HepG2 (cell line): ENCODE measurements at regions not wholly inside any gene's neighbourhood (a gene's known extent, or its start where the extent isn't known, plus 50 kb on each side); places are given as distances from the start of the nearest gene placed in this dataset.

Source experiments
- ATAC-seq: fragments of 200-7000 bp; cut with Tn5 transposase; 3 replicates; pipeline ENCODE4 v1.9.1; 2020; ENCODE audit warnings: mild to moderate bottlenecking, moderate library complexity
- BruUV-seq: library from RNA; stranded (reverse); fragments of 400-500 nt; replicated peaks from 2 replicates; lab custom pipeline; 2021; lab: Mats Ljungman, UMichigan
- CTCF ChIA-PET: fragments of 300-600 bp; formaldehyde crosslinking; extraction: SDS; loops from one replicate; lab custom pipeline; 2021; ENCODE audit warnings: low total read pairs, inconsistent platforms, low intra/inter-chr PET ratio; lab: Yijun Ruan, JAX
- POLR2A ChIA-PET: fragments of 350-600 bp; sonication (Branson Sonifier 250); formaldehyde crosslinking; loops from one replicate; lab custom pipeline; 2020; ENCODE audit warnings: antibody characterized with exemption, inconsistent platforms; lab: Yijun Ruan, JAX
- DNase-seq: peaks from one replicate; pipeline ENCODE4 v3.0.0-alpha.2; 2015; ENCODE audit warnings: low spot score
- FAIRE-seq: peaks from 3 replicates; lab custom pipeline; 2011; peaks lifted over from hg19 to GRCh38; lab: Jason Lieb, UNC
- H2AFZ ChIP-seq: one replicate; pipeline ENCODE4 v1.6.1; 2011; ENCODE audit warnings: low read length, inconsistent platforms
- H3K27ac ChIP-seq: fragments of 300-600 bp; 3 replicates; pipeline ENCODE4 v1.8.0; 2011; ENCODE audit warnings: mixed run types, mild to moderate bottlenecking, mixed read lengths, low read length, inconsistent platforms; ENCODE audit not compliant: insufficient read depth; ENCODE audit errors: extremely low read length
- H3K27me3 ChIP-seq, 2 experiments: fragments of 200-600 bp in 1 of 2; 2 replicates in 1 of 2; 3 replicates in 1 of 2; pipeline versions ENCODE4 v1.6.0 to v1.8.0; 2011; ENCODE audit warnings: low read length in 2 of 2, mild to moderate bottlenecking in 2 of 2, moderate library complexity in 2 of 2, inconsistent platforms in 1 of 2; ENCODE audit not compliant: insufficient read depth in 2 of 2, control insufficient read depth in 1 of 2
- H3K36me3 ChIP-seq, 2 experiments: fragments of 200-600 bp in 1 of 2; replicated peaks in 1 of 2; 2 replicates in 1 of 2; 3 replicates in 1 of 2; pipeline versions ENCODE4 v1.5.1 to v1.8.0; 2011; ENCODE audit warnings: low read length in 2 of 2, inconsistent platforms in 1 of 2; ENCODE audit not compliant: insufficient read depth in 2 of 2, control insufficient read depth in 1 of 2
- H3K4me1 ChIP-seq: 2 replicates; pipeline ENCODE4 v1.5.1; 2012; ENCODE audit warnings: low read length, inconsistent platforms; ENCODE audit not compliant: insufficient read depth
- H3K4me2 ChIP-seq: 2 replicates; pipeline ENCODE4 v1.6.0; 2011; ENCODE audit warnings: low read depth, low read length, inconsistent platforms
- H3K4me3 ChIP-seq, 3 experiments: fragments of 200-600 bp in 1 of 3; sonication (generic), shearing (Covaris generic) in 1 of 3; replicated peaks in 1 of 3; 2 replicates each; pipeline ENCODE4 v1.5.1; 2011 to 2016; ENCODE audit warnings: low read length in 3 of 3, inconsistent platforms in 2 of 3, low read depth in 2 of 3, mild to moderate bottlenecking in 2 of 3, control low read depth in 1 of 3, mixed read lengths in 1 of 3; ENCODE audit not compliant: insufficient read depth in 1 of 3
- H3K79me2 ChIP-seq: one replicate; pipeline ENCODE4 v1.6.1; 2011; ENCODE audit warnings: low read length, inconsistent platforms; ENCODE audit not compliant: insufficient read depth
- H3K9ac ChIP-seq: 2 replicates; pipeline ENCODE4 v1.6.0; 2011; ENCODE audit warnings: mild to moderate bottlenecking, low read depth, low read length, inconsistent platforms; ENCODE audit not compliant: insufficient read depth
- H3K9me3 ChIP-seq: 2 replicates; pipeline ENCODE4 v1.5.1; 2012; ENCODE audit warnings: mild to moderate bottlenecking, low read length
- H4K20me1 ChIP-seq: 2 replicates; pipeline ENCODE4 v1.6.0; 2011; ENCODE audit warnings: inconsistent platforms, mild to moderate bottlenecking, low read length, moderate library complexity; ENCODE audit not compliant: insufficient read depth
- AHDC1 ChIP-seq: sonication (generic); formaldehyde crosslinking; IDR thresholded peaks from 2 replicates; pipeline ENCODE4 v1.5.1; 2020; ENCODE audit warnings: mild to moderate bottlenecking, missing genetic modification reagents, borderline replicate concordance
- BRD4 ChIP-seq: sonication (generic); formaldehyde crosslinking; IDR thresholded peaks from 2 replicates; pipeline ENCODE4 v1.4.0; 2020; ENCODE audit warnings: missing genetic modification reagents
- EZH2 ChIP-seq: conservative IDR thresholded peaks from 2 replicates; pipeline ENCODE4 v1.6.1; 2012; ENCODE audit warnings: mild to moderate bottlenecking, low read depth, low read length, moderate library complexity
- FOSL1 ChIP-seq: sonication (generic); formaldehyde crosslinking; IDR thresholded peaks from 2 replicates; pipeline ENCODE4 v1.9.0; 2021; ENCODE audit warnings: missing genetic modification reagents, borderline replicate concordance
- GRHL1 ChIP-seq: sonication (generic); formaldehyde crosslinking; conservative IDR thresholded peaks from 2 replicates; pipeline ENCODE4 v1.8.0; 2022; ENCODE audit warnings: missing genetic modification reagents
- MEF2D ChIP-seq: sonication (generic); formaldehyde crosslinking; IDR thresholded peaks from 2 replicates; pipeline ENCODE4 v1.5.1; 2020; ENCODE audit warnings: mild to moderate bottlenecking, missing genetic modification reagents
- SMC3 ChIP-seq: IDR thresholded peaks from 2 replicates; pipeline ENCODE4 v1.6.1; 2011; ENCODE audit warnings: low read length, improper control_type of control experiment
- TAF15 ChIP-seq: fragments of 200-400 bp; formaldehyde crosslinking; IDR thresholded peaks from one replicate; pipeline ENCODE4 v1.6.1; 2018; ENCODE audit warnings: mild to moderate bottlenecking, low read depth, low read length; ENCODE audit not compliant: poor library complexity, severe bottlenecking
- ZBTB21 ChIP-seq: sonication (generic); formaldehyde crosslinking; IDR thresholded peaks from 2 replicates; pipeline ENCODE4 v1.4.0; 2020; ENCODE audit warnings: missing genetic modification reagents
- ZNF564 ChIP-seq: sonication (generic); formaldehyde crosslinking; IDR thresholded peaks from 2 replicates; pipeline ENCODE4 v1.8.1; 2023; ENCODE audit warnings: mild to moderate bottlenecking, missing genetic modification reagents
- ZNF766 ChIP-seq: sonication (generic); formaldehyde crosslinking; IDR thresholded peaks from 2 replicates; pipeline ENCODE4 v1.5.0; 2020; ENCODE audit warnings: missing genetic modification reagents, borderline replicate concordance
- WGBS: methylation state at CpG from one replicate; pipeline ENCODE4 v1.1.6; 2017; ENCODE audit warnings: low lambda C conversion rate; 5-methylcytosine and 5-hydroxymethylcytosine counted together
- in situ Hi-C: cut with HindIII; loops from 2 replicates; pipeline ENCODE4 v1.10.0; 2017; ENCODE audit warnings: low pct_unique_long_range_greater_than_20kb; ENCODE audit not compliant: extremely low pct_ligation_motif_present
- intact Hi-C: fragments of 100-400 bp; cut with micrococcal nuclease; formaldehyde crosslinking; loops from one replicate; pipeline ENCODE4 v1.10.0; 2022; ENCODE audit not compliant: unreplicated experiment
- TF ChIP-seq, protein P1 (sequence below): sonication (generic); formaldehyde crosslinking; IDR thresholded peaks from 2 replicates; pipeline ENCODE4 v1.5.0; 2020; ENCODE audit warnings: mild to moderate bottlenecking, low read depth, missing genetic modification reagents, borderline replicate concordance
- TF ChIP-seq, protein P2 (sequence below): sonication (generic); formaldehyde crosslinking; IDR thresholded peaks from 2 replicates; pipeline ENCODE4 v1.4.0; 2020; ENCODE audit warnings: missing genetic modification reagents

- no peaks in the 10 kb centered on the region for H3K9me3 ChIP-seq
- peak; percentile 69 for ATAC-seq
- DNase-seq, result no peak
- CTCF ChIA-PET, result no interaction called here
- peaks cover 12% of the 10 kb centered on the region; the same call in 1 of the 2 replicates for H3K4me1 ChIP-seq
- H3K27me3 ChIP-seq, result no peaks in the 10 kb centered on the region
- POLR2A ChIA-PET, result no interaction called here
- in situ Hi-C loops, result no loop called here
- no peak for FAIRE-seq
- 0% methylated on average over 1 of the region's 1 CpG for WGBS
- no TSS peak for BruUV-seq
- intact Hi-C loops, result no loop called here
- H4K20me1 ChIP-seq, result no peaks in the 10 kb centered on the region
- H3K4me3 ChIP-seq, result no peak overlapping the region
- H3K36me3 ChIP-seq, result no peaks in the 10 kb centered on the region
- H3K79me2 ChIP-seq, result no peaks in the 10 kb centered on the region
- no peak overlapping the region for H3K9ac ChIP-seq
- H2AFZ ChIP-seq, result no peak overlapping the region
- H3K4me2 ChIP-seq, result no peak overlapping the region
- H3K27ac ChIP-seq, result no peak overlapping the region
- TF ChIP-seq ZBTB21 (CRISPR knock-in tag) (no peak), FOSL1 (no peak), MEF2D (CRISPR knock-in tag) (no peak), ZNF564 (no peak), AHDC1 (CRISPR knock-in tag) (no peak), GRHL1 (CRISPR knock-in tag) (no peak), BRD4 (no peak), ZNF766 (CRISPR knock-in tag) (no peak), SMC3 (no peak), TAF15 (no peak), EZH2 (no peak)
- TF ChIP-seq, protein P1, sequence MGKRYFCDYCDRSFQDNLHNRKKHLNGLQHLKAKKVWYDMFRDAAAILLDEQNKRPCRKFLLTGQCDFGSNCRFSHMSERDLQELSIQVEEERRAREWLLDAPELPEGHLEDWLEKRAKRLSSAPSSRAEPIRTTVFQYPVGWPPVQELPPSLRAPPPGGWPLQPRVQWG (CRISPR knock-in tag), result no peak
- TF ChIP-seq, protein P2, sequence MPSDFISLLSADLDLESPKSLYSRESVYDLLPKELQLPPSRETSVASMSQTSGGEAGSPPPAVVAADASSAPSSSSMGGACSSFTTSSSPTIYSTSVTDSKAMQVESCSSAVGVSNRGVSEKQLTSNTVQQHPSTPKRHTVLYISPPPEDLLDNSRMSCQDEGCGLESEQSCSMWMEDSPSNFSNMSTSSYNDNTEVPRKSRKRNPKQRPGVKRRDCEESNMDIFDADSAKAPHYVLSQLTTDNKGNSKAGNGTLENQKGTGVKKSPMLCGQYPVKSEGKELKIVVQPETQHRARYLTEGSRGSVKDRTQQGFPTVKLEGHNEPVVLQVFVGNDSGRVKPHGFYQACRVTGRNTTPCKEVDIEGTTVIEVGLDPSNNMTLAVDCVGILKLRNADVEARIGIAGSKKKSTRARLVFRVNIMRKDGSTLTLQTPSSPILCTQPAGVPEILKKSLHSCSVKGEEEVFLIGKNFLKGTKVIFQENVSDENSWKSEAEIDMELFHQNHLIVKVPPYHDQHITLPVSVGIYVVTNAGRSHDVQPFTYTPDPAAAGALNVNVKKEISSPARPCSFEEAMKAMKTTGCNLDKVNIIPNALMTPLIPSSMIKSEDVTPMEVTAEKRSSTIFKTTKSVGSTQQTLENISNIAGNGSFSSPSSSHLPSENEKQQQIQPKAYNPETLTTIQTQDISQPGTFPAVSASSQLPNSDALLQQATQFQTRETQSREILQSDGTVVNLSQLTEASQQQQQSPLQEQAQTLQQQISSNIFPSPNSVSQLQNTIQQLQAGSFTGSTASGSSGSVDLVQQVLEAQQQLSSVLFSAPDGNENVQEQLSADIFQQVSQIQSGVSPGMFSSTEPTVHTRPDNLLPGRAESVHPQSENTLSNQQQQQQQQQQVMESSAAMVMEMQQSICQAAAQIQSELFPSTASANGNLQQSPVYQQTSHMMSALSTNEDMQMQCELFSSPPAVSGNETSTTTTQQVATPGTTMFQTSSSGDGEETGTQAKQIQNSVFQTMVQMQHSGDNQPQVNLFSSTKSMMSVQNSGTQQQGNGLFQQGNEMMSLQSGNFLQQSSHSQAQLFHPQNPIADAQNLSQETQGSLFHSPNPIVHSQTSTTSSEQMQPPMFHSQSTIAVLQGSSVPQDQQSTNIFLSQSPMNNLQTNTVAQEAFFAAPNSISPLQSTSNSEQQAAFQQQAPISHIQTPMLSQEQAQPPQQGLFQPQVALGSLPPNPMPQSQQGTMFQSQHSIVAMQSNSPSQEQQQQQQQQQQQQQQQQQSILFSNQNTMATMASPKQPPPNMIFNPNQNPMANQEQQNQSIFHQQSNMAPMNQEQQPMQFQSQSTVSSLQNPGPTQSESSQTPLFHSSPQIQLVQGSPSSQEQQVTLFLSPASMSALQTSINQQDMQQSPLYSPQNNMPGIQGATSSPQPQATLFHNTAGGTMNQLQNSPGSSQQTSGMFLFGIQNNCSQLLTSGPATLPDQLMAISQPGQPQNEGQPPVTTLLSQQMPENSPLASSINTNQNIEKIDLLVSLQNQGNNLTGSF (CRISPR knock-in tag), result no peak
These were observed 509.0 kb downstream of the KIF4B start for GRCh38 chr5:155522540-155522939.
